ENCODE measurements at regions not wholly inside any gene's neighbourhood (a gene's known extent, or its start where the extent isn't known, plus 50 kb on each side); places are given as distances from the start of the nearest gene placed in this dataset.

DNA sequence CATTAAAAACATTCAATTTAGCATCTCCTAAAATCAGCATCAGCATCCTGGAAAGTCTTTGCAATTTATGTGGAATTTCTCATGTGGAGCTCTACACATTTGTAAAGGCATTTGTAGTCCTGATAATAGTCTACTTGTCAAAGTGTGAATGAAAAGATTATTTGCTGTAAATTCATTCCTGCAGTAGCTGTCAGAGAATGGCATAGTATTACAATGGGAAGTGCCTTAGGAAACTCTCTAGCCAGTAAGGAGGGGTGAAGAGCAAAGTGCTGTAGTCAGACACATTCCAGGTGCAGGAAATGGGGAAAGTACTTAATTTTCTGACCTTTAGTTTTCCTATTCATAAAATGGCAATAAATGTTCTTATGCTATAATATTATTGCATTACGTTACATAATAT, 627.9 kb downstream of the KCTD16 start:
- no peaks in the 10 kb centered on the region for H3K36me3 ChIP-seq (replicated peaks; ENCODE audit: low read depth, low read length)
- no peak overlapping the region for H2AFZ ChIP-seq (ENCODE audit: low read depth, low read length)
- no peak overlapping the region for H3K9ac ChIP-seq (ENCODE audit: low read length)
- no peaks in the 10 kb centered on the region for H3K27me3 ChIP-seq (ENCODE audit: low read depth, low read length)
- no peaks in the 10 kb centered on the region for H3K79me2 ChIP-seq (ENCODE audit: low read length)
- no peak overlapping the region for H3K27ac ChIP-seq (ENCODE audit: low read length)
- no peaks in the 10 kb centered on the region for H3K9me3 ChIP-seq (ENCODE audit: insufficient read depth, low read length)
- TF ChIP-seq, protein P1, sequence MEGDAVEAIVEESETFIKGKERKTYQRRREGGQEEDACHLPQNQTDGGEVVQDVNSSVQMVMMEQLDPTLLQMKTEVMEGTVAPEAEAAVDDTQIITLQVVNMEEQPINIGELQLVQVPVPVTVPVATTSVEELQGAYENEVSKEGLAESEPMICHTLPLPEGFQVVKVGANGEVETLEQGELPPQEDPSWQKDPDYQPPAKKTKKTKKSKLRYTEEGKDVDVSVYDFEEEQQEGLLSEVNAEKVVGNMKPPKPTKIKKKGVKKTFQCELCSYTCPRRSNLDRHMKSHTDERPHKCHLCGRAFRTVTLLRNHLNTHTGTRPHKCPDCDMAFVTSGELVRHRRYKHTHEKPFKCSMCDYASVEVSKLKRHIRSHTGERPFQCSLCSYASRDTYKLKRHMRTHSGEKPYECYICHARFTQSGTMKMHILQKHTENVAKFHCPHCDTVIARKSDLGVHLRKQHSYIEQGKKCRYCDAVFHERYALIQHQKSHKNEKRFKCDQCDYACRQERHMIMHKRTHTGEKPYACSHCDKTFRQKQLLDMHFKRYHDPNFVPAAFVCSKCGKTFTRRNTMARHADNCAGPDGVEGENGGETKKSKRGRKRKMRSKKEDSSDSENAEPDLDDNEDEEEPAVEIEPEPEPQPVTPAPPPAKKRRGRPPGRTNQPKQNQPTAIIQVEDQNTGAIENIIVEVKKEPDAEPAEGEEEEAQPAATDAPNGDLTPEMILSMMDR (IDR thresholded peaks at IDR 0.05; ENCODE audit: low read depth, low read length): no peak
- TF ChIP-seq EZH2phosphoT487 (IDR thresholded peaks at IDR 0.05; ENCODE audit: low read depth): no peak
- H3K4me3 ChIP-seq (ENCODE audit: low read length): no peak overlapping the region
- no peak overlapping the region for H3K4me2 ChIP-seq (ENCODE audit: low read length)
- H4K20me1 ChIP-seq (ENCODE audit: insufficient read depth, low read length): no peaks in the 10 kb centered on the region
- no peaks in the 10 kb centered on the region for H3K4me1 ChIP-seq (ENCODE audit: low read length)

DNA sequence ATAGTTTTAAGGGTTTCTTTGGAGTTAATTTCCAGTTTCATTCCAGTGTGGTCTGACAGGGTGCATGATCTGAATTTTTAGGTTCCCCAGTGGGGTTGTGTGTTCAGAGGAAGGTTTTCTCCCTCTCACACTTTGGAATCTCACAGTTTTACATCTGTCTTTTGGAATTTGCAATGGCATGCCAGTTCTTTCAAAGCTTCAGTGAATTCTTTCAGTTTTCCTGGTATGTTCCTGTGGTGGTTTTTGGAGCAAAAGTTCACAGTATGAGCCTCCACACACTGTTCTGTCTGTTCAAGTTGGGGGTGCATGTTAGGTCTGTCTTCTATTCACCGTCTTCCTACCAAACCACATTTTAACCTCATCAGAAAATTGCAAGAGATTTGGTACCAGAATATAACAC, 624.2 kb downstream of the KCTD16 start:
- Histone ChIP-seq H3K4me3 (ENCODE audit: low read length) (no peak overlapping the region), H3K36me3 (replicated peaks; ENCODE audit: low read depth, low read length) (no peaks in the 10 kb centered on the region), H3K27me3 (ENCODE audit: low read depth, low read length) (no peaks in the 10 kb centered on the region), H3K79me2 (ENCODE audit: low read length) (no peaks in the 10 kb centered on the region), H2AFZ (ENCODE audit: low read depth, low read length) (no peak overlapping the region), H3K9me3 (ENCODE audit: insufficient read depth, low read length) (no peaks in the 10 kb centered on the region), H3K4me2 (ENCODE audit: low read length) (no peak overlapping the region), H4K20me1 (ENCODE audit: insufficient read depth, low read length) (no peaks in the 10 kb centered on the region), H3K27ac (ENCODE audit: low read length) (no peak overlapping the region), H3K4me1 (ENCODE audit: low read length) (no peaks in the 10 kb centered on the region), H3K9ac (ENCODE audit: low read length) (no peak overlapping the region)
- TF ChIP-seq EZH2phosphoT487 (IDR thresholded peaks at IDR 0.05; ENCODE audit: low read depth): no peak
- TF ChIP-seq, protein P1 (IDR thresholded peaks at IDR 0.05; ENCODE audit: low read depth, low read length): no peak

DNA sequence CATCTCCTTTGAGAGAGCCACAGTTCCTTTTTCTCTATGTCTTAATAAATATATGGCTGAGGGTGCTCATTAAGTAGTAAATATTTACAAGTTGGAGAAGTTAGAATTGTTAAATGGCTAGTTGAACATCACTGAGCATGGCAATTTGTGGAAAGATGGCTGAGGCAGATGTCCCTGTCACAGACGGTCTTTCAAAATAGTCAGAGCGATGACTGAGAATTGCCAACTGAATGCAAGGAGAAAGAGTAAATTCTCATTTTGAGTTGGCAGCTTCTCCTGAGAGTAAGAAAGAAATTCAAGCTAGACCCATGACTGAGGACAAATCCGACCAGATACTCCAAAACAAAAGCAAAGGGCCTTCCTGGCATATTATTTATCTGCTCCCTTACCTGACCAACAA, 617.9 kb downstream of the KCTD16 start:
- Histone ChIP-seq H3K9ac (ENCODE audit: low read length) (no peak overlapping the region), H3K27ac (ENCODE audit: low read length) (no peak overlapping the region), H3K4me3 (ENCODE audit: low read length) (no peak overlapping the region), H4K20me1 (ENCODE audit: insufficient read depth, low read length) (no peaks in the 10 kb centered on the region), H3K4me2 (ENCODE audit: low read length) (no peak overlapping the region), H3K4me1 (ENCODE audit: low read length) (no peaks in the 10 kb centered on the region), H3K27me3 (ENCODE audit: low read depth, low read length) (no peaks in the 10 kb centered on the region), H3K9me3 (ENCODE audit: insufficient read depth, low read length) (no peaks in the 10 kb centered on the region), H2AFZ (ENCODE audit: low read depth, low read length) (no peak overlapping the region), H3K36me3 (replicated peaks; ENCODE audit: low read depth, low read length) (no peaks in the 10 kb centered on the region), H3K79me2 (ENCODE audit: low read length) (no peaks in the 10 kb centered on the region)
- TF ChIP-seq, protein P1 (IDR thresholded peaks at IDR 0.05; ENCODE audit: low read depth, low read length): no peak
- TF ChIP-seq EZH2phosphoT487 (IDR thresholded peaks at IDR 0.05; ENCODE audit: low read depth): no peak

DNA sequence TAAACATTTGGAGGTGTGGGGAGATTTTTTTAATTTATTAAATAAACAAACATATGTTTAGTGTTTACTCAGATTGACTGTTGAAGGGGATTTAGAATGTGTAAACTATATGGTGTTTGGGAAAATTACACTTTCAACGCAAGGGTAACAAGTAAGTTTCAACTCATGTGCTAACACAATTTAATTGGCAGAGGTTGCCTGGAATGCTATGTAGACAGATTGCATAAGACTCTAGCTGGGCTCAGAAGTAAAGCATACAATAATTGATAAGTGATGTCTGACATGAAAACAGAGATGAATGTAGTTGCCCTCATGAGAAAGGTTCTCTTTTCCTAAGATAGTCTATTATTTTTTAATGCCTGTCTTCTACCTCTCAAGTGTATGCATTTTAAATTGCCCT, 617.4 kb downstream of the KCTD16 start:
- H3K36me3 ChIP-seq (replicated peaks; ENCODE audit: low read depth, low read length): no peaks in the 10 kb centered on the region
- H2AFZ ChIP-seq (ENCODE audit: low read depth, low read length): no peak overlapping the region
- no peaks in the 10 kb centered on the region for H4K20me1 ChIP-seq (ENCODE audit: insufficient read depth, low read length)

More for the DNA sequence above, 617.4 kb downstream of the KCTD16 start:
- H3K79me2 ChIP-seq (ENCODE audit: low read length): no peaks in the 10 kb centered on the region
- H3K4me1 ChIP-seq (ENCODE audit: low read length): no peaks in the 10 kb centered on the region
- no peak overlapping the region for H3K9ac ChIP-seq (ENCODE audit: low read length)
- H3K4me3 ChIP-seq (ENCODE audit: low read length): no peak overlapping the region
- TF ChIP-seq, protein P1 (IDR thresholded peaks at IDR 0.05; ENCODE audit: low read depth, low read length): no peak
- no peak for TF ChIP-seq EZH2phosphoT487 (IDR thresholded peaks at IDR 0.05; ENCODE audit: low read depth)
- H3K27me3 ChIP-seq (ENCODE audit: low read depth, low read length): no peaks in the 10 kb centered on the region
- H3K9me3 ChIP-seq (ENCODE audit: insufficient read depth, low read length): no peaks in the 10 kb centered on the region
- no peak overlapping the region for H3K4me2 ChIP-seq (ENCODE audit: low read length)
- no peak overlapping the region for H3K27ac ChIP-seq (ENCODE audit: low read length)
